ENCODE measurements at regions not wholly inside any gene's neighbourhood (a gene's known extent, or its start where the extent isn't known, plus 50 kb on each side); places are given as distances from the start of the nearest gene placed in this dataset.

GRCh38 chr3:73808862-73809509 is 184.2 kb upstream of the PDZRN3 start:
- intact Hi-C loops (cut with DNase I), result loop anchor here (5.0 kb wide), 1 partner anchor 297 kb away; no protein-coding TSS in a partner anchor
- no peak for TF ChIP-seq EP300 (IDR thresholded peaks at IDR 0.05)
- no peak for TF ChIP-seq POLR2AphosphoS5 (IDR thresholded peaks at IDR 0.05)
- no peak for TF ChIP-seq POLR2A (IDR thresholded peaks at IDR 0.05; ENCODE audit: low read depth)
- TF ChIP-seq CTCF (IDR thresholded peaks at IDR 0.05), result no peak
- Histone ChIP-seq H3K36me3 (no peaks in the 10 kb centered on the region), H3K4me3 (no peak overlapping the region), H3K27me3 (no peaks in the 10 kb centered on the region), H3K4me1 (peaks cover 7 to 17% (median 12%) of the 10 kb centered on the region in 4 donors), H3K9me3 (no peaks in the 10 kb centered on the region), H3K27ac (replicated peaks in 1 of 4) (no peak overlapping the region)
- WGBS, result 86% methylated on average over 12 of the region's 12 CpGs
- DNase-seq (ENCODE audit: extremely low spot score), result no peak

DNA sequence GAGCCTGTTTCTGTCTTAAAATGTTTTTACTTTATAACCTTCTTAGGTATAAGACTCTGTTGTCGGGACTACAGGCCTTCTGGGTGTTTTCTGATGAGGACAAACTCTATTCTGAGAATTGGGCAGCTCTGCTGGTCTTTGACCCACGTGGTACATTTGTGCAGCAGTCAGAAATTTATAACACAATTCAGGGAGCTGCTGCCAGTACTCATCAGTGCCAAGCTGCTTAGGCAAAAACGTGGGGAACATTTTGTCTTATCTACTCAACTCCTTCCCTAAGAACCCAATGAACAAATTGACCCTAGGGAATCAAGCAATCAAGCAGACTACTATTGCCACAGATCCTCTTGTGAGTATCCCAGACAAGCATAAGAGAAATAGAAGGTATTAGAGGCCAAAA is 180.7 kb upstream of the PDZRN3 start:
- DNase-seq (ENCODE audit: extremely low spot score), result no peak
- H3K4me3 ChIP-seq, result no peak overlapping the region
- no peak for TF ChIP-seq POLR2A (IDR thresholded peaks at IDR 0.05; ENCODE audit: low read depth)
- peak; percentile 49 to 61 for TF ChIP-seq POLR2AphosphoS5 (IDR thresholded peaks at IDR 0.05)
- TF ChIP-seq EP300 (IDR thresholded peaks at IDR 0.05), result no peak
- TF ChIP-seq CTCF (IDR thresholded peaks at IDR 0.05), result no peak
- H3K4me1 ChIP-seq, result peaks cover 3 to 17% (median 14%) of the 10 kb centered on the region in 4 donors
- no peaks in the 10 kb centered on the region for H3K36me3 ChIP-seq
- H3K27me3 ChIP-seq, result no peaks in the 10 kb centered on the region
- 30% methylated on average over 3 of the region's 3 CpGs for WGBS
- H3K27ac ChIP-seq (replicated peaks in 1 of 4), result peak overlapping the region; percentile 28 to 63 (median 46)
- intact Hi-C loops (cut with DNase I), result loop anchor here (5.0 kb wide), 1 partner anchor 293 kb away; no protein-coding TSS in a partner anchor
- H3K9me3 ChIP-seq, result no peaks in the 10 kb centered on the region

DNA sequence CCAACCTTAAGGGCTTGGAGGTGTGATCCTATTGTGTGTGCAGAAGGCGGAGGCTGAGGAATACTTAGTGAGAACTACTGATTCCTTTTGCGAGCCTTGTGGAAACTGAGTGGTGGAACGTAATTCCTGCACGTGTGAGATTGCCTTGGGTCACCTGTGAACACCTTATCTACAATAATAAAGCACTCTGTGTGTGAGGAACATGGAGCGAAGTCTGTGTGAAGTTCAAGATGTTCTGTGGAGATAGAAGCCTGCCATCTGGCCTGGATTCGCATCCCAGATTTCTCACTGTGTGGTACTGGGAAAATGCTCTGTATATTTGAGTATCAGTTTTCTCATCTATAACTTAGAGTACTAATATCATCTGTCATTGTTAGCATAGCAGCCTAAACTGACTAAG is 179.5 kb upstream of the PDZRN3 start:
- peak; percentile 21 for DNase-seq (ENCODE audit: extremely low spot score)
- H3K36me3 ChIP-seq, result no peaks in the 10 kb centered on the region
- H3K27me3 ChIP-seq, result no peaks in the 10 kb centered on the region
- no peaks in the 10 kb centered on the region for H3K9me3 ChIP-seq
- peaks cover 3 to 17% (median 14%) of the 10 kb centered on the region in 4 donors for H3K4me1 ChIP-seq
- intact Hi-C loops (cut with DNase I), result no loop called here
- no peak overlapping the region for H3K4me3 ChIP-seq
- no peak overlapping the region for H3K27ac ChIP-seq (replicated peaks in 1 of 4)
- WGBS, result 96% methylated on average over 6 of the region's 6 CpGs
- TF ChIP-seq CTCF (IDR thresholded peaks at IDR 0.05), result no peak
- no peak for TF ChIP-seq POLR2A (IDR thresholded peaks at IDR 0.05; ENCODE audit: low read depth)
- no peak for TF ChIP-seq POLR2AphosphoS5 (IDR thresholded peaks at IDR 0.05)
- no peak for TF ChIP-seq EP300 (IDR thresholded peaks at IDR 0.05)

- Histone ChIP-seq H3K9me3 (peaks cover 0 to 5% (median 0%) of the 10 kb centered on the region in 4 donors), H3K4me3 (no peak overlapping the region), H3K36me3 (no peaks in the 10 kb centered on the region), H3K27me3 (no peaks in the 10 kb centered on the region), H3K4me1 (peaks cover 3 to 17% (median 17%) of the 10 kb centered on the region in 4 donors), H3K27ac (replicated peaks in 1 of 4) (no peak overlapping the region)
- 77% methylated on average over 2 of the region's 2 CpGs for WGBS
- no peak for TF ChIP-seq CTCF (IDR thresholded peaks at IDR 0.05)
- no peak for TF ChIP-seq EP300 (IDR thresholded peaks at IDR 0.05)
- TF ChIP-seq POLR2A (IDR thresholded peaks at IDR 0.05; ENCODE audit: low read depth), result no peak
- no peak for TF ChIP-seq POLR2AphosphoS5 (IDR thresholded peaks at IDR 0.05)
- intact Hi-C loops (cut with DNase I), result no loop called here
- DNase-seq (ENCODE audit: extremely low spot score), result no peak
Observed at GRCh38 chr3:73801444-73801843, 176.7 kb upstream of the PDZRN3 start.
